Type B pancreatic cell (in vitro differentiated cells): ENCODE measurements at regions not wholly inside any gene's neighbourhood (a gene's known extent, or its start where the extent isn't known, plus 50 kb on each side); places are given as distances from the start of the nearest gene placed in this dataset.
"Not testable (repeated sequence)": the region's sequence is repeated elsewhere in the genome, so short reads cannot be mapped to it uniquely, and the experiment has no call there.

Experiments used
- DNase-seq: peaks from one replicate; pipeline ENCODE4 v3.0.0; 2021; ENCODE audit warnings: mixed read lengths; ENCODE audit not compliant: unreplicated experiment; ENCODE audit errors: extremely low spot score
- H3K27ac Mint-ChIP-seq: 2 replicates; pipeline ENCODE4 v1.8.0; 2021; ENCODE audit warnings: mild to moderate bottlenecking, mixed read lengths
- H3K27me3 Mint-ChIP-seq: 2 replicates; pipeline ENCODE4 v1.8.0; 2021; ENCODE audit warnings: mixed read lengths
- H3K36me3 Mint-ChIP-seq: 2 replicates; pipeline ENCODE4 v1.8.0; 2021; ENCODE audit warnings: mixed read lengths
- H3K4me1 Mint-ChIP-seq: one replicate; pipeline ENCODE4 v1.8.0; 2021; ENCODE audit warnings: mixed read lengths; ENCODE audit not compliant: unreplicated experiment
- H3K4me3 Mint-ChIP-seq: 2 replicates; pipeline ENCODE4 v1.8.0; 2021; ENCODE audit warnings: mild to moderate bottlenecking, mixed read lengths
- H3K9me3 Mint-ChIP-seq: 2 replicates; pipeline ENCODE4 v1.8.0; 2021; ENCODE audit warnings: mixed read lengths
- TF ChIP-seq, protein P1 (sequence below): fragments of 200-600 bp; sonication (generic); conservative IDR thresholded peaks from 2 replicates; pipeline ENCODE4 v1.5.0; 2021; ENCODE audit warnings: antibody characterized with exemption, mild to moderate bottlenecking

DNA sequence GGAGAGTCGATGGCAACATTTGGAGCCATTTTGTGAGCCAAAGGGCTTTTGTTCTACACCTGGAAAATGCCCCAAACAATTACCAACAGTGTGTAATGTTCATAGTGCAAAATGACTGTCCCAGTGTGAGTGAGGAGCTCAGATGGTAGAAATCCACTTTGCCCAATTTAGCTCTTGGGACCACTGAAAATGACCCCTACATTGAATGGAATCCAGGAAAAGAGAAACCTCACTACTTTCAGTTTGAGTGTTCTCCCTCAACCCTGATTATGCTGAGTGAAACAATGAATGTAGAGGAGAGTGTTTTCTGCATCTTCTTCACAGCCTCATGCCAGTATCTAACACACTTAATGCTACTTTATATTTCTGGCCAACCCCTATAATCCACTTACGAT, 84.9 kb upstream of the NRN1 start:
- Mint-ChIP-seq H3K9me3 (no peaks in the 10 kb centered on the region), H3K4me3 (no peak overlapping the region)
- TF ChIP-seq, protein P1, sequence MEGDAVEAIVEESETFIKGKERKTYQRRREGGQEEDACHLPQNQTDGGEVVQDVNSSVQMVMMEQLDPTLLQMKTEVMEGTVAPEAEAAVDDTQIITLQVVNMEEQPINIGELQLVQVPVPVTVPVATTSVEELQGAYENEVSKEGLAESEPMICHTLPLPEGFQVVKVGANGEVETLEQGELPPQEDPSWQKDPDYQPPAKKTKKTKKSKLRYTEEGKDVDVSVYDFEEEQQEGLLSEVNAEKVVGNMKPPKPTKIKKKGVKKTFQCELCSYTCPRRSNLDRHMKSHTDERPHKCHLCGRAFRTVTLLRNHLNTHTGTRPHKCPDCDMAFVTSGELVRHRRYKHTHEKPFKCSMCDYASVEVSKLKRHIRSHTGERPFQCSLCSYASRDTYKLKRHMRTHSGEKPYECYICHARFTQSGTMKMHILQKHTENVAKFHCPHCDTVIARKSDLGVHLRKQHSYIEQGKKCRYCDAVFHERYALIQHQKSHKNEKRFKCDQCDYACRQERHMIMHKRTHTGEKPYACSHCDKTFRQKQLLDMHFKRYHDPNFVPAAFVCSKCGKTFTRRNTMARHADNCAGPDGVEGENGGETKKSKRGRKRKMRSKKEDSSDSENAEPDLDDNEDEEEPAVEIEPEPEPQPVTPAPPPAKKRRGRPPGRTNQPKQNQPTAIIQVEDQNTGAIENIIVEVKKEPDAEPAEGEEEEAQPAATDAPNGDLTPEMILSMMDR: no peak

DNA sequence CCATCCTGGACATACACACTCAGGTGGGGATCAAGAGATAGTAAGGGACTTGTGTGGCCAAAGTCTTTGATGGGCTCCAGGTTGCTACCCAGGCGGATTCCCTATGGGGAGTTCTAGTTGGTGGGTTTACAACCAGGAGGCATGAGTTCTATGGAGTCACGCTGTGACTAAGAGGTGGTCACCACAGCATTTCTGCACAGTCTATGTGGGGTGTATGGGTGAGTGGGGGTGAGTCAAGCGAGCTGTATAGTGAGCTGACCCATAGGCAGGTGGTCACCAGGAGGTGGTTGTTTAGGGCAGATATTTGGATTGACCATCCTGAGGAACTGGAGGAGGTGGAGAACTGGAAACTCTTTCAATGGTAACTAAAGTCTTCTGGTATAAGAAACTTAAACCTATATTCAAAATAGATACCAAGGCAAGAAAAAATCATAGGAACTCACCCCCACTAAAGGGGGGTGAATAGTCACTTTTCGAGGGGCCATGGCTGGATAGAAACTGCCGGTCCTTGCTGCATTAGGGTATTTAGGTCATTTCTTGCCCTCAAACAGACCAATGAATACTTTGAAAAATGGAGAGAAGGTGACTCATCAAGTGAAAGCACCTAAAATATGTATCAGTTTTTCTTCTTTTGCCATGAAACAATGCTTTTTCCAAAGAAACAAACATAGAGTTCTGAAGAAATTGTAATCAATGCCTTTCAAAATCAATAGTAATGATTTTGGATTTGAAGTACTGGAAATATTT, 84.3 kb upstream of the NRN1 start:
- Mint-ChIP-seq H3K9me3 (no peaks in the 10 kb centered on the region), H3K27ac (no peak overlapping the region), H3K4me3 (no peak overlapping the region), H3K4me1 (no peaks in the 10 kb centered on the region), H3K27me3 (peaks cover 33% of the 10 kb centered on the region), H3K36me3 (no peaks in the 10 kb centered on the region)
- TF ChIP-seq, protein P1: no peak
- no peak for DNase-seq

More for the DNA sequence above, 84.9 kb upstream of the NRN1 start:
- peaks cover 33% of the 10 kb centered on the region for H3K27me3 Mint-ChIP-seq
- H3K36me3 Mint-ChIP-seq: no peaks in the 10 kb centered on the region
- H3K4me1 Mint-ChIP-seq: no peaks in the 10 kb centered on the region
- H3K27ac Mint-ChIP-seq: no peak overlapping the region
- DNase-seq: no peak

DNA sequence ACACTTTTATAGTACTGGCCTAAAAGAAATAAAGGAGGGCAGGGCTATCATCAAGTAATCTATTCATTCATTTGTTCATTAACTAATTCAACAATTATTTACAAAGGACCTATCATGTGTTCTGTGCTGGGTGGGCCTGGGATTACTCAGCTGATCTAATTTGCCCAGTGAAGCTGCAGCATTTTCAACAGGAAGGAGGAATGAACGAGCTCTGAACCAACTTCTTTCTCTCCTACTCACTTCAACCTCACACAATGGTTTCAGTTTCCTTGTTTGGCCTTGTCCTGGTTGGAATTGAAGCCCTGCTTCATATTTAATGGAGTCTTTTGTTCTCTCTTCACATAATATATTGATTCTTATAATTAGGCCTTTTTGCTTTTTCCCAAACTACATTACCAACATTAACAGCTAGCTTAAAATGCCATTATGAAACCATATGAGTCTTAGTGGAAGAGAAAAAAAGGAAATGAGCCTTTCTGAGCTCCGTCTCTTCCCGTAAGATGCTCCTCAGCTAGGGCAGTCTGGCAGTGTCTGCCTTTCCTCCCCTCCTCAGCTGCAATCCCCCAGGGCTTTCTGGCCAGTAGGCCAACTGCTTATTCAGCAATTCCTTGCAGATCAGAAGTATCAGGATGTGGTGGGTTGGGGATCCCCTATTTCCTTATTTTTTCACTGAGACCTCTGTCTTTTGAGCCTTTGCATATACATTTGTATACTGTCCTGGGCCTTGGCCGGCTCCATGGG, 79.4 kb upstream of the NRN1 start:
- peaks cover 28% of the 10 kb centered on the region for H3K27me3 Mint-ChIP-seq
- no peak overlapping the region for H3K4me3 Mint-ChIP-seq
- H3K27ac Mint-ChIP-seq: no peak overlapping the region
- H3K36me3 Mint-ChIP-seq: no peaks in the 10 kb centered on the region
- TF ChIP-seq, protein P1: no peak
- peaks cover 5% of the 10 kb centered on the region for H3K9me3 Mint-ChIP-seq
- no peaks in the 10 kb centered on the region for H3K4me1 Mint-ChIP-seq
- DNase-seq: no peak

DNA sequence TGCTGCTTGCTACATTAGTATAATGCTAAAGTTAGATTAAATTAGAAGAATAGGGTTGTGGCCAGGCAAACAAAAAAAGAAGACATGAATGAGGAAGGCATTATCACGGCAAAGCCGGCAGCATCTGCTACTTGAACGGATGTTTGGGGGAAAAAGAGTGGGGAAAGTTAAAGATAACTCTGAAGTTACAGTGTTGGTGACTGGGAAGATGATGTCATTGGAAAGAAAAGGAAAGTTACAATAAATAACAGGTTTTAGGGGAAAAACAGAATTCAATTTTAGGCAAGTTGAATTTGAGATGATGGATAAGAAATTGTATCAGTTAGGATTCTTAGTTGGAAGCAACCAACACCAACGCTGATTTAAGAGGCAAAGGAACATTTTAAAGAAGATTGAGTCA, 74.2 kb upstream of the NRN1 start:
- no peak for DNase-seq
- Mint-ChIP-seq H3K27me3 (peaks cover 34% of the 10 kb centered on the region), H3K4me1 (no peaks in the 10 kb centered on the region), H3K9me3 (peaks cover 5% of the 10 kb centered on the region), H3K27ac (no peak overlapping the region), H3K4me3 (no peak overlapping the region), H3K36me3 (no peaks in the 10 kb centered on the region)
- TF ChIP-seq, protein P1: no peak

DNA sequence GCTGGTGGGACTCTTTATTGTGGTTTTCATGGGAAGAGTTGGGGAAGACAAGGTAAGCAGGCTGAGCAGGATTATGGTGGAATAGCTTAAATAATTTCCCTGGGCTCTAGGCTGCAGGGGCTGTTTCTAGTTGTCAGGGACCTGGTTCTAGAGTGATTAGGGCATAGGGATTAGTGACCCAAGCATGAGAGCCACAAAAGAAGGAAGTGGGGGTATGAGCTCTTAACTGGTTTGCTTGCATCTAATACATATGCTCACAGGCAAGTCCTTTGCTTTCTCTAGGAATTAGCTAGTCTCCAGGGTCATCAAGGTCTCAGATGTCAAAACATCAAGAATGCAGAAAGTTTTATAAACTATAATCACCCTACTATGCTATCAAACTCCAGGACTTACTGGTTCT, 67.5 kb upstream of the NRN1 start:
- no peaks in the 10 kb centered on the region for H3K4me1 Mint-ChIP-seq
- H3K27ac Mint-ChIP-seq: no peak overlapping the region
- H3K27me3 Mint-ChIP-seq: peaks cover 25% of the 10 kb centered on the region
- DNase-seq: no peak
- TF ChIP-seq, protein P1: no peak
- no peak overlapping the region for H3K4me3 Mint-ChIP-seq
- H3K36me3 Mint-ChIP-seq: no peaks in the 10 kb centered on the region
- H3K9me3 Mint-ChIP-seq: no peaks in the 10 kb centered on the region

DNA sequence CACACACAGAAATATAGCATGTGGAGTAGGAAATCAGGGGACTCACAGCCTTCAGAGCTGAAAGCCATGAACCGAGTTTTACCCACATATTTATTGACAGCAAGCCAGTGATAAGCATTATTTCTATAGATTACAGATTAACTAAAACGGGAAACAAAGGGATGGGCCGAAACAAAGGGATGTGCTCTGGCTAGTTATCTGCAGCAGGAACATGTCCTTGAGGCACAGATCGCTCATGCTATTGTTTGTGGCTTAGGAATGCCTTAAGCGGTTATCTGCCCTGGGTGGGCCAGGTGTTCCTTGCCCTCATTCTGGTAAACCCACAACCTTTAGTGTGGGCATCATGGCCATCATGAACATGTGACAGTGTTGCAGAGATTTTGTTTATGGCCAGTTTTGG, 61.4 kb upstream of the NRN1 start:
- peaks cover 13% of the 10 kb centered on the region for H3K9me3 Mint-ChIP-seq
- H3K27ac Mint-ChIP-seq, H3K4me3 Mint-ChIP-seq, H3K27me3 Mint-ChIP-seq, DNase-seq, H3K4me1 Mint-ChIP-seq, H3K36me3 Mint-ChIP-seq: not testable (repeated sequence)
